BLaER1 treated with 17β-estradiol and CSF1 and Interleukin-3, amounts not matched to agents 10 nM and 100 nM (cell line): ENCODE measurements at regions not wholly inside any gene's neighbourhood (a gene's known extent, or its start where the extent isn't known, plus 50 kb on each side); places are given as distances from the start of the nearest gene placed in this dataset.
"Not testable (repeated sequence)": the region's sequence is repeated elsewhere in the genome, so short reads cannot be mapped to it uniquely, and the experiment has no call there.

Experiments used
- H3K27ac ChIP-seq, 11 experiments: shearing (Covaris generic); formaldehyde crosslinking; 2 replicates each; pipeline ENCODE4 v1.8.1; 2022
- H3K27me3 ChIP-seq, 11 experiments: shearing (Covaris generic); formaldehyde crosslinking; 2 replicates each; pipeline ENCODE4 v1.8.1; 2022
- H3K36me3 ChIP-seq, 11 experiments: shearing (Covaris generic); formaldehyde crosslinking; 2 replicates each; pipeline ENCODE4 v1.8.1; 2022
- H3K4me1 ChIP-seq, 10 experiments: shearing (Covaris generic); formaldehyde crosslinking; 2 replicates each; pipeline ENCODE4 v1.8.1; 2022
- H3K4me2 ChIP-seq, 11 experiments: shearing (Covaris generic); formaldehyde crosslinking; 2 replicates each; pipeline ENCODE4 v1.8.1; 2022
- H3K4me3 ChIP-seq, 10 experiments: shearing (Covaris generic); formaldehyde crosslinking; 2 replicates each; pipeline ENCODE4 v1.8.1; 2022
- H3K9ac ChIP-seq, 11 experiments: shearing (Covaris generic); formaldehyde crosslinking; 2 replicates each; pipeline ENCODE4 v1.8.1; 2022
- H3K9me3 ChIP-seq, 11 experiments: shearing (Covaris generic); formaldehyde crosslinking; replicated peaks in 1 of 11; 2 replicates each; pipeline ENCODE4 v1.8.1; 2022
- H4K20me1 ChIP-seq, 11 experiments: shearing (Covaris generic); formaldehyde crosslinking; 2 replicates each; pipeline ENCODE4 v1.8.1; 2022
- Cebpa-rat ChIP-seq, 11 experiments: shearing (Covaris generic); IDR thresholded peaks; 2 replicates each; pipeline ENCODE4 v1.8.1; 2022

DNA sequence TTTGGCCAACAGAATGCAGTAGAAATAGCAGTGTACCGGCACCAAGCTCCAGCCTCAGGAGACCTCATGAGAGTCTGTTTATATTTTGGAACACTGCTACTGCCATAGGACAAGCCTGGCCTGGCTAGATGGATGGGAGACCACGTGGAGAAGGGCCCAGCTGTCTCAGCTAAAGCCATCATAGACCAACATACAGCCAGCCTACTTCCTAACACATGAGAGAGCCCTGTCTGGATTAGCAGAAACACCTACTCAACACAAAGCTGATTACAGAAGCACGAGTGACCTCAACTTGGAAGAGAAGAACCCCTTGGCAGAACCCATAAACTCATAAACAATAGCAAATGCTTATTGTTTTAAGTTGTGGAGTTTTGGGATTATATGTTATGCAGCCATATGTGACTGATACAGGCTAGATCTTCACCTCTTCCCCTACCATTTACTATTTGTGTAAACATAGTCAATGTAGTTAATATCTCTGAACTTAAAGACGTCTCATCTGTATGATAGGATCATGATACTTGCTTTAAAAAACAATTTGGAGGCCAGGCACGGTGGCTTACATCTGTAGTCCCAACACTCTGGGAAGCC, 199.4 kb upstream of the ZNF217 start:
- Histone ChIP-seq H3K4me1 (peaks cover 0 to 8% (median 0%) of the 10 kb centered on the region in 10 experiments; a peak in 5 of 20 replicates), H3K27ac (no peak overlapping the region), H3K27me3 (no peaks in the 10 kb centered on the region), H3K9me3 (peaks cover 0 to 5% (median 0%) of the 10 kb centered on the region in 11 experiments; a peak in 2 of 22 replicates), H4K20me1 (no peaks in the 10 kb centered on the region), H3K4me2 (no peak overlapping the region), H3K36me3 (no peaks in the 10 kb centered on the region), H3K4me3 (no peak overlapping the region), H3K9ac (no peak overlapping the region)
- TF ChIP-seq Cebpa-rat (IDR thresholded peaks at IDR 0.05) = no peak

DNA sequence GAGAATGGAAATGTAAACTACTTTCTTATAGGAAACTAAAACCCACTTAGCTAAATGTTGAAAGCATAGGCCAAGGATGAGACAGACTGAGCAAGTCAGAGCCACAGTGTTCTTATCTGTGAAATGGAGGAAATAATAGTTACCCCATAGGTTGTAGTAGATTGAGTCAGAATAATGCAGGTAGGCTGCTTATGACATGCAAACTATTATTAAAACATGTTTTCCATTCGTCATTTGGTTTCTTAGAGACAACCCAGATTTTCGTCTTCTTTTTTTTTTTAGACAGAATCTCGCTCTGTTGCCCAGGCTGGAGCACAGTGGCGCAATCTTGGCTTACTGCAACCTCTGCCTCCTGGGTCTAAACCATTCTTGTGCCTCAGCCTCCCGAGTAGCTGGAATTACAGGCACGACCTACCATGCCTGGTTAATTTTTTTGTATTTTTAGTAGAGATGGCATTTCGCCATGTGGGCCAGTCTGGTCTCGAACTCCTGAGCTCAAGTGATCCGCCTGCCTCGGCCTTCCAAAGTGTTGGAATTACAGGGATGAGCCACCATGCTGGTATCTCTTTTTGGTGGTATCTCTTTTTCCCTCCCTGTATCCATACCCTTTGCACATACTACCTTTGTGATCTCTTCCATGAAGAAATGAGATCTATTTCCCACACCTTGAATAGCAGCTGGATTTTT, 196.5 kb upstream of the ZNF217 start:
- H3K27me3 ChIP-seq = no peaks in the 10 kb centered on the region
- no peak overlapping the region for H3K4me2 ChIP-seq
- H3K4me3 ChIP-seq = no peak overlapping the region
- peaks cover 0 to 30% (median 0%) of the 10 kb centered on the region in 10 experiments; a peak in 8 of 20 replicates for H3K4me1 ChIP-seq
- no peak for TF ChIP-seq Cebpa-rat (IDR thresholded peaks at IDR 0.05)
- H3K9me3 ChIP-seq = no peaks in the 10 kb centered on the region
- no peak overlapping the region for H3K27ac ChIP-seq
- no peak overlapping the region for H3K9ac ChIP-seq
- no peaks in the 10 kb centered on the region for H3K36me3 ChIP-seq
- no peaks in the 10 kb centered on the region for H4K20me1 ChIP-seq

DNA sequence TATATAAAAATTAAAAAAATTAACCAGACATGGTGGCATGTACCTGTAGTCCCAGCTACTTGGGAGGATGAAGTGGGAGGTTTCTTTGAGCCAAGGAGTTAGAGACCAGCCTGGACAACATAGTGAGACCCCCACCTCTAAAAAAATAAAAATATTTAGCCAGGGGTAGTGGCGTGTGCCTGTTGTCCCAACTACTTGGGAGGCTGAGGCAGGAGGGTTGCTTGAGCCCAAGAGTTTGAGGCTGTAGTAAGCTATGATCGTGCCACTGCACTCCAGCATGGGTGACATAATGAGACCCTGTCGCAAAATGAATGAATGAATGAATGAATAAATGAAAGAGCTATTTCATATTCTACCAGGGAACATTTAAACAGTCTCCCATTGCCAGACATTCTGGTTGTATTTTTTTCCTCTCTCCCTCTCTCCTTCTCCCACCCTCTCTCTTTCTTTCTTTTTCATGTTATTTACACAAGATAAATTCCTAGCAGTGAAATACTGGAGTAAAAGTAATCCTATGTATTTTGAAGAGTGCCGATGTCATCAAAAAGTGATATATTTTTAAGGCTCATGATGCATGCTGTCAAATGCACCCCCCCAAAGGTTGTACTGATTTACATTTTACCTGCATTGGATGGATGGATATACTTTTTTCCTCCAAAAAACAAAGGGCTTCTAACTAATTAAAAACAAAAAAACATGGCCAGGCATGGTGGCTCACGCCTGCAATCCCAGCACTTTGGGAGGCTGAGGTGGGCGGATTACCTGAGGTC, 194.8 kb upstream of the ZNF217 start:
- Histone ChIP-seq H3K9me3 (0 out of 22 replicates have a peak, but pooled peaks cover 0 to 1% (median 0%) of the 10 kb centered on the region in 11 experiments), H3K36me3 (no peaks in the 10 kb centered on the region), H3K27ac (no peak overlapping the region), H3K4me1 (peaks cover 0 to 30% (median 0%) of the 10 kb centered on the region in 10 experiments; a peak in 7 of 20 replicates), H3K9ac (no peak overlapping the region), H3K4me2 (no peak overlapping the region), H4K20me1 (no peaks in the 10 kb centered on the region), H3K4me3 (no peak overlapping the region), H3K27me3 (no peaks in the 10 kb centered on the region)
- TF ChIP-seq Cebpa-rat (IDR thresholded peaks at IDR 0.05) = no peak

DNA sequence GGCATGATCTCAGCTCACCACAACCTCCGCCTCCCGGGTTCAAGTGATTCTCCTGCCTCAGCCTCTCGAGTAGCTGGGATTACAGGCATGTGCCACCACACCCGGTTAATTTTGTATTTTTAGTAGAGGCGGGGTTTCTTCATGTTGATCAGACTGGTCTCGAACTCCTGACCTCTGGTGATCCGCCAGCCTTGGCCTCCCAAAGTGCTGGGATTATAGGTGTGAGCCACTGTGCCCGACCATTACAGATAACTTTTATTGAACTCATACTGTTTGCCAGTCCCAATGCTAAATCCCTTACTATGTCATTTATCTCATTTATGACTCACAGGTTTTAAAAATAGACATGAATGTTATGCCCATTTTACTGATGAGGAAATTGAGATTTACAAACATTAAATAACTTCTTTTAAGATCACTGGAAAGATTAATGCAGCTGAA, 193.9 kb upstream of the ZNF217 start:
- H3K27me3 ChIP-seq, H3K4me3 ChIP-seq, H3K36me3 ChIP-seq, H3K9ac ChIP-seq, H3K27ac ChIP-seq, H3K9me3 ChIP-seq, H4K20me1 ChIP-seq: not testable (repeated sequence)
- peaks cover 0 to 30% (median 0%) of the 10 kb centered on the region in 10 experiments; a peak in 7 of 20 replicates for H3K4me1 ChIP-seq
- H3K4me2 ChIP-seq = 0 out of 22 replicates have a peak overlapping the region, but pooled peaks of 1 of the 11 experiments have one; percentile 17

DNA sequence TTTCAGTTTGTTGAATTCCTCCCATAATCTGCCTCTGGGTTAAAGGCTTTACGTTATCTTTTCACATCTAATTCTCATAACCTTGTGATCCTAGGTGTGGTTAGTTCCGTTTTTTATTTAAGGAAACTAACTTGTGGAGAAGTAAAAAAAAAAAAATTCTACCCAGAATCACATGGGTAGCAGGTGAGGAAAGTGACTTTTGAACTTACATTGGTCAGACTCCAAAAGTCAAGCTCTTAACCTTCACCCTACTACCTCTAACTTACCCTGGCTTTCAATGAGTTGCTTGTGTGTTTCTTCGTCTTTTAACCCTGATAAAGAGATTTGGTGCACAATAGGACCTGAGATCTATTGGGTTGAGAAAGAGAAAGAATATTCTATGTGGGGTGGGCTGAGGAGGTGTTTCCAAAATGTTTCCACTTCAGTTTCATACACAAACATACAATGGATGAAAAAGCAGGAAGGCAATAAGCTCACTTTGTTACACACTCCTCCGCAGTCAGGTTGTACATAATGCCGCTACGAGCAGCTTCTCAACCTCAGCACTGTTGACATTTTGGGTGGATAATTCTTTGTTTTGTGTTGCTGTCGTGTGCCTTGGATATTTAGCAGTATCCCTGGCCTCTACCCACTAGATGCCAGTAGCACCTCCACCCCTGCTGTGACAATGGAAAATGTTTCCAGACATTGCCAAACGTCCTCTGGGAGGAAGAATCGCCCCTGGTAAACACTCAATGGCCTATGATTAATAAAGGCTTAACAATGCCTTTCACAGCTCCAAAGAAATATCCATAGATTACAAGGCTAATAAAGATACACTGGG, 193.0 kb upstream of the ZNF217 start:
- no peak overlapping the region for H3K27ac ChIP-seq
- H3K4me3 ChIP-seq = no peak overlapping the region
- peak overlapping the region in 2 of 11 experiments; percentile 1 to 22; a peak in 1 of 22 replicates for H3K4me2 ChIP-seq
- no peaks in the 10 kb centered on the region for H4K20me1 ChIP-seq
- H3K36me3 ChIP-seq = no peaks in the 10 kb centered on the region
- H3K4me1 ChIP-seq = peaks cover 0 to 30% (median 0%) of the 10 kb centered on the region in 10 experiments; a peak in 7 of 20 replicates
- 0 out of 22 replicates have a peak, but pooled peaks cover 0 to 4% (median 0%) of the 10 kb centered on the region in 11 experiments for H3K9me3 ChIP-seq
- no peaks in the 10 kb centered on the region for H3K27me3 ChIP-seq
- TF ChIP-seq Cebpa-rat (IDR thresholded peaks at IDR 0.05) = no peak
- no peak overlapping the region for H3K9ac ChIP-seq

DNA sequence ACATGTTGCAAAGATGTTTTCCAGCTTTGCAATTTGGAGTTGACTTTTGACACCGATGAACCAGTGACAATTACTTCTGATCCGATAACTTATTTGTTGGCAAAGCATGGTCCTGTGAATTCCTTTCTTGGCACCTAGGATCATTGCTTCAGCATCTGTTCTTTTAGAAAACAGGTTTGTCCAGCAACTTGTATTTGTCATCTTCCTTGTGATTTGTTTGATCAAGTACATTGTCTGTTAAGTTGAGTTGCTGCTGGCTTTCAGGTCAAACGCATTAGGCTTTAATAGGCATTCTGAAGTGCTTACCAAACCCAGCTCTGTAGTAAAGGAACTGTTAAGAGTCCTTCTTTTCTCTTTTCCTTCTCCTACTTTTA, 192.4 kb upstream of the ZNF217 start:
- Histone ChIP-seq H3K4me1 (peaks cover 0 to 30% (median 0%) of the 10 kb centered on the region in 10 experiments; a peak in 7 of 20 replicates), H3K27ac (no peak overlapping the region), H3K36me3 (no peaks in the 10 kb centered on the region), H3K4me3 (no peak overlapping the region), H4K20me1 (no peaks in the 10 kb centered on the region), H3K27me3 (no peaks in the 10 kb centered on the region), H3K4me2 (peak overlapping the region in 2 of 11 experiments; percentile 1 to 22; a peak in 1 of 22 replicates), H3K9ac (no peak overlapping the region), H3K9me3 (0 out of 22 replicates have a peak, but pooled peaks cover 0 to 4% (median 0%) of the 10 kb centered on the region in 11 experiments)
- no peak for TF ChIP-seq Cebpa-rat (IDR thresholded peaks at IDR 0.05)

DNA sequence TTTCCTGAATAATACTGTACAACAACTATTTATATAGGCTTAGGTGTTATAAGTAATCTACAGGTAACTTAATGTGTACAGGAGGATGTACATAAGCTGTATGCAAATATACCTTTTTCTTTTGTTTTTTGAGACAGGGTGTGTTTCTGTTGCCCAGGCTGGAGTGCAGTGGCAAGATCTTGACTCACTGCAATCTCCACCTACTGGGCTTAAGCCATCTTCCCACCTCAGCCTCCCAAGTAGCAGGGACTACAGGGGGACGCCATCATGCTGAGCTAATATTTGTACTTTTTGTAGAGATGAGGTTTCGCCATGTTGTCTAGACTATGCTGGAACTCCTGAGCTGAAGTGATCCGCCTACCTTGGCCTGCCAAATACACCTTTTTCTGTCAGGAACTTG, 191.7 kb upstream of the ZNF217 start:
- H3K36me3 ChIP-seq = no peaks in the 10 kb centered on the region
- H3K27me3 ChIP-seq = no peaks in the 10 kb centered on the region
- peaks cover 0 to 30% (median 0%) of the 10 kb centered on the region in 10 experiments; a peak in 7 of 20 replicates for H3K4me1 ChIP-seq
- peak overlapping the region in 1 of 11 experiments; percentile 22; a peak in 1 of 22 replicates for H3K4me2 ChIP-seq
- 0 out of 22 replicates have a peak, but pooled peaks cover 0 to 4% (median 0%) of the 10 kb centered on the region in 11 experiments for H3K9me3 ChIP-seq
- H3K4me3 ChIP-seq = no peak overlapping the region
- H3K9ac ChIP-seq = no peak overlapping the region
- no peaks in the 10 kb centered on the region for H4K20me1 ChIP-seq
- no peak overlapping the region for H3K27ac ChIP-seq
- TF ChIP-seq Cebpa-rat (IDR thresholded peaks at IDR 0.05) = no peak

DNA sequence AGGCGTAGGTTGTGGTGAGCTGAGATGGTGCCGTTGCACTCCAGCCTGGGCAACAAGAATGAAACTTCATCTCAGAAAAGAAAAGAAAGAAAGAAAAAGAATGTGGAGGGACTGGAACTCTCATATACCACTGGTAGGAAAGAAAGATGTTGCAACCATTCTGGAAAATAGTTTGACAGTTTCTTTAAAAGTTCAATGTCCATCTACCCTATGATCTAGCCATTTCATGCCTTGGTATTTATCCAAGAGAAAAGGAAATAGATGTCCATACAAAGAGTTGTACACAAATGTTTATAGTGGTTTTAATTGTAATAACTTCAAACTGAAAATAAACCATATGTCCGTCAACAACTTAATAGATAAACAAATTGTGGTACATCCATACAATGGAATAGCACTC, 190.1 kb upstream of the ZNF217 start:
- TF ChIP-seq Cebpa-rat (IDR thresholded peaks at IDR 0.05) = no peak
- Histone ChIP-seq H3K27ac (no peak overlapping the region), H3K4me3 (no peak overlapping the region), H3K4me2 (no peak overlapping the region), H3K9ac (no peak overlapping the region), H3K27me3 (no peaks in the 10 kb centered on the region), H3K36me3 (no peaks in the 10 kb centered on the region), H4K20me1 (no peaks in the 10 kb centered on the region), H3K4me1 (peaks cover 0 to 22% (median 0%) of the 10 kb centered on the region in 10 experiments; a peak in 6 of 20 replicates), H3K9me3 (0 out of 22 replicates have a peak, but pooled peaks cover 0 to 4% (median 0%) of the 10 kb centered on the region in 11 experiments)
